SJSA1 (cell line): ENCODE measurements at regions not wholly inside any gene's neighbourhood (a gene's known extent, or its start where the extent isn't known, plus 50 kb on each side); places are given as distances from the start of the nearest gene placed in this dataset.
A peak's percentile ranks its signal among the peaks of the same experiment; 100 is the strongest.
"Not testable (repeated sequence)": the region's sequence is repeated elsewhere in the genome, so short reads cannot be mapped to it uniquely, and the experiment has no call there.

ENCODE experiments used
- DNase-seq, 2 experiments: peaks; one replicate each; pipeline ENCODE4 v3.0.0-alpha.2; 2015 to 2020; ENCODE audit warnings: low spot score in 2 of 2, low read depth in 1 of 2
- H3K27ac ChIP-seq: fragments of 250-450 bp; sonication (Bioruptor Pico); 2 replicates; pipeline ENCODE4 v1.5.1; 2020; ENCODE audit warnings: mild to moderate bottlenecking, moderate library complexity
- H3K27me3 ChIP-seq: fragments of 250-450 bp; sonication (Bioruptor Pico); replicated peaks from 2 replicates; pipeline ENCODE4 v1.5.1; 2020; ENCODE audit warnings: mild to moderate bottlenecking, moderate library complexity
- H3K36me3 ChIP-seq: fragments of 250-450 bp; sonication (Bioruptor Pico); 2 replicates; pipeline ENCODE4 v1.5.1; 2020; ENCODE audit warnings: mild to moderate bottlenecking
- H3K4me1 ChIP-seq: fragments of 250-450 bp; sonication (Bioruptor Pico); replicated peaks from 2 replicates; pipeline ENCODE4 v1.6.1; 2021; ENCODE audit warnings: mild to moderate bottlenecking
- H3K4me3 ChIP-seq: fragments of 250-450 bp; sonication (Bioruptor Pico); 2 replicates; pipeline ENCODE4 v1.5.1; 2020; ENCODE audit warnings: mild to moderate bottlenecking
- H3K9me3 ChIP-seq: fragments of 250-450 bp; sonication (Bioruptor Pico); replicated peaks from 2 replicates; pipeline ENCODE4 v1.5.1; 2020; ENCODE audit warnings: mild to moderate bottlenecking

- H3K27me3 ChIP-seq, DNase-seq, H3K9me3 ChIP-seq, H3K4me3 ChIP-seq, H3K36me3 ChIP-seq: not testable (repeated sequence)
- H3K27ac ChIP-seq = peak overlapping the region; percentile 98
- H3K4me1 ChIP-seq = peaks cover 29% of the 10 kb centered on the region
Measured at GRCh38 chr16:29158031-29158784, 173.4 kb downstream of the LAT start.

GRCh38 chr16:29157051-29157923, 172.4 kb downstream of the LAT start:
- H3K27me3 ChIP-seq, H3K9me3 ChIP-seq, H3K4me3 ChIP-seq, H3K36me3 ChIP-seq: not testable (repeated sequence)
- peak overlapping the region; percentile 98 for H3K27ac ChIP-seq
- peak; percentile 92 to 95 for DNase-seq
- H3K4me1 ChIP-seq = peaks cover 29% of the 10 kb centered on the region

GRCh38 chr16:29156511-29156910, 171.7 kb downstream of the LAT start:
- H3K27ac ChIP-seq = peak overlapping the region; percentile 72
- no peak for DNase-seq
- peaks cover 29% of the 10 kb centered on the region for H3K4me1 ChIP-seq
- no peak overlapping the region for H3K4me3 ChIP-seq
- no peaks in the 10 kb centered on the region for H3K9me3 ChIP-seq
- no peaks in the 10 kb centered on the region for H3K27me3 ChIP-seq
- 0 out of 2 replicates have a peak, but pooled peaks cover 4% of the 10 kb centered on the region for H3K36me3 ChIP-seq

- not testable (repeated sequence) for H3K27me3 ChIP-seq, H3K9me3 ChIP-seq, DNase-seq, H3K27ac ChIP-seq, H3K4me3 ChIP-seq, H3K36me3 ChIP-seq
- H3K4me1 ChIP-seq = peaks cover 29% of the 10 kb centered on the region
Measured at GRCh38 chr16:29155866-29156200, 171.0 kb downstream of the LAT start.

GRCh38 chr16:29155131-29155865, 170.4 kb downstream of the LAT start:
- not testable (repeated sequence) for DNase-seq

GRCh38 chr16:29154676-29155121, 169.8 kb downstream of the LAT start:
- peak in 1 of 2 experiments; percentile 75 for DNase-seq
- 0 out of 2 replicates have a peak, but pooled peaks cover 4% of the 10 kb centered on the region for H3K36me3 ChIP-seq
- H3K27ac ChIP-seq = no peak overlapping the region
- no peaks in the 10 kb centered on the region for H3K27me3 ChIP-seq
- H3K9me3 ChIP-seq = no peaks in the 10 kb centered on the region
- peaks cover 29% of the 10 kb centered on the region for H3K4me1 ChIP-seq
- no peak overlapping the region for H3K4me3 ChIP-seq

More at GRCh38 chr16:29155131-29155865, 170.4 kb downstream of the LAT start:
- H3K4me3 ChIP-seq, H3K36me3 ChIP-seq, H3K27me3 ChIP-seq, H3K27ac ChIP-seq, H3K9me3 ChIP-seq: not testable (repeated sequence)
- H3K4me1 ChIP-seq = peaks cover 29% of the 10 kb centered on the region

- DNase-seq = peak; percentile 62 to 69
- Histone ChIP-seq H3K9me3 (no peaks in the 10 kb centered on the region), H3K4me1 (peaks cover 29% of the 10 kb centered on the region), H3K36me3 (0 out of 2 replicates have a peak, but pooled peaks cover 4% of the 10 kb centered on the region), H3K27me3 (no peaks in the 10 kb centered on the region), H3K27ac (no peak overlapping the region), H3K4me3 (no peak overlapping the region)
Measured at GRCh38 chr16:29154088-29154487, 169.2 kb downstream of the LAT start.

GRCh38 chr16:29153307-29153706, 168.5 kb downstream of the LAT start:
- H3K27ac ChIP-seq, H3K36me3 ChIP-seq, H3K27me3 ChIP-seq, DNase-seq, H3K9me3 ChIP-seq, H3K4me3 ChIP-seq: not testable (repeated sequence)
- H3K4me1 ChIP-seq = peaks cover 29% of the 10 kb centered on the region

- not testable (repeated sequence) for H3K9me3 ChIP-seq, H3K36me3 ChIP-seq, H3K27me3 ChIP-seq, H3K4me3 ChIP-seq, DNase-seq, H3K27ac ChIP-seq
- peaks cover 24% of the 10 kb centered on the region for H3K4me1 ChIP-seq
Measured at GRCh38 chr16:29152544-29153031, 167.7 kb downstream of the LAT start.

- Histone ChIP-seq H3K9me3 (no peaks in the 10 kb centered on the region), H3K27me3 (no peaks in the 10 kb centered on the region), H3K4me1 (peaks cover 15% of the 10 kb centered on the region), H3K36me3 (0 out of 2 replicates have a peak, but pooled peaks cover 4% of the 10 kb centered on the region), H3K27ac (no peak overlapping the region), H3K4me3 (no peak overlapping the region)
- DNase-seq = no peak
Measured at GRCh38 chr16:29151317-29151716, 166.5 kb downstream of the LAT start.

GRCh38 chr16:29149912-29150311, 165.1 kb downstream of the LAT start:
- H3K27ac ChIP-seq, DNase-seq, H3K27me3 ChIP-seq, H3K9me3 ChIP-seq, H3K36me3 ChIP-seq, H3K4me1 ChIP-seq, H3K4me3 ChIP-seq: not testable (repeated sequence)

- no peaks in the 10 kb centered on the region for H3K4me1 ChIP-seq
- H3K27ac ChIP-seq = no peak overlapping the region
- no peak overlapping the region for H3K4me3 ChIP-seq
- DNase-seq = no peak
- H3K9me3 ChIP-seq = no peaks in the 10 kb centered on the region
- no peaks in the 10 kb centered on the region for H3K36me3 ChIP-seq
- no peaks in the 10 kb centered on the region for H3K27me3 ChIP-seq
Measured at GRCh38 chr16:29148867-29149272, 164.0 kb downstream of the LAT start.

- DNase-seq = no peak
- Histone ChIP-seq H3K4me3 (no peak overlapping the region), H3K4me1 (no peaks in the 10 kb centered on the region), H3K36me3 (no peaks in the 10 kb centered on the region), H3K9me3 (no peaks in the 10 kb centered on the region), H3K27me3 (no peaks in the 10 kb centered on the region), H3K27ac (no peak overlapping the region)
Measured at GRCh38 chr16:29148131-29148691, 163.4 kb downstream of the LAT start.
